ENCODE measurements at regions not wholly inside any gene's neighbourhood (a gene's known extent, or its start where the extent isn't known, plus 50 kb on each side); places are given as distances from the start of the nearest gene placed in this dataset. TPM values are rescaled to one million over a fixed set of nuclear protein-coding genes. Genes with fewer than 3 reads are reported as not detected.

DNA sequence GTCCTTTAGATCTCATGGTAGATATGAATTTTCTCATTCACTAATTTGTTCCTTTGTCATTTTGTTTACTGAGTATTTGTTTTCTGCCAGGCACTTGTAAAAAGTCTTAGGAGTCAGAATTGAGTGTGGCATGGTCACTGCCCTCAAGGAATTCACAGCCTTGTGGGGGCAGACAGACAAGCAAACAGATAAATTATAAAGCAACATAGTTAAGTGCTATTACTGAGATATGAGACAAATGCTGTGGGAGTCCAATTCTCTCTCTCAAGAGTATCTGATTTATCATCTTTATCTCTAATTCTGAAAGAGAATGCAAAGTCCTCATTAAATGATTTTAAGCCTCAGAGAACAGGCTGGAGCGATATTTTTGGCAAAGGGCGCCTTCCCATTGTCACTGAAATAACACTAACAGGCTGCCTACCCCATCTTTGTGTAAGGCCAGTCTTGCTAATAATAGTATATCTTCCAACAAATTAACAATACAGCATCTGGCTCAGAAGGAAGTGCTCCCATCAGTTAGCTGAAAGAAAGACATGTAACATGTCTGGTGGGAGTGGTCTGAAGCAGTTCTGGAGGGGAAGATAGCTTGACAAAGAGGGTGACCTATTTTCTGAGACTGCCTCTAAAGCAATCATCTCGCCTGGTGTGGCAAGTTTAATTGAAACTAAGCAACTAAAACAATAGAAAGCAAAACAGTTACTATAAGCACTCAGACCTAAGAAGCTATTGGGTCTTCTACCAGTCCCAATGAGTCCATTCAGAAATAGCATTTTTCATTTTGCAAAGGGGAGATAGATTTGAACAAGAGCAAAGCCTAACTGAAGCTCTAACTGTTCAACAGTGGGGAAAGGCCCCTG lies 61.5 kb upstream of the AMOT start:
- Histone ChIP-seq H3K9me3 (no peaks in the 10 kb centered on the region), H3K4me3 (no peak overlapping the region), H3K36me3 (no peaks in the 10 kb centered on the region), H3K27me3 (peaks cover 0 to 4% of the 10 kb centered on the region in 2 donors), H3K27ac (no peak overlapping the region), H3K4me1 (no peaks in the 10 kb centered on the region)
- DNase-seq (ENCODE audit: low spot score in 2 of 2), result no peak
- TF ChIP-seq, protein P1, sequence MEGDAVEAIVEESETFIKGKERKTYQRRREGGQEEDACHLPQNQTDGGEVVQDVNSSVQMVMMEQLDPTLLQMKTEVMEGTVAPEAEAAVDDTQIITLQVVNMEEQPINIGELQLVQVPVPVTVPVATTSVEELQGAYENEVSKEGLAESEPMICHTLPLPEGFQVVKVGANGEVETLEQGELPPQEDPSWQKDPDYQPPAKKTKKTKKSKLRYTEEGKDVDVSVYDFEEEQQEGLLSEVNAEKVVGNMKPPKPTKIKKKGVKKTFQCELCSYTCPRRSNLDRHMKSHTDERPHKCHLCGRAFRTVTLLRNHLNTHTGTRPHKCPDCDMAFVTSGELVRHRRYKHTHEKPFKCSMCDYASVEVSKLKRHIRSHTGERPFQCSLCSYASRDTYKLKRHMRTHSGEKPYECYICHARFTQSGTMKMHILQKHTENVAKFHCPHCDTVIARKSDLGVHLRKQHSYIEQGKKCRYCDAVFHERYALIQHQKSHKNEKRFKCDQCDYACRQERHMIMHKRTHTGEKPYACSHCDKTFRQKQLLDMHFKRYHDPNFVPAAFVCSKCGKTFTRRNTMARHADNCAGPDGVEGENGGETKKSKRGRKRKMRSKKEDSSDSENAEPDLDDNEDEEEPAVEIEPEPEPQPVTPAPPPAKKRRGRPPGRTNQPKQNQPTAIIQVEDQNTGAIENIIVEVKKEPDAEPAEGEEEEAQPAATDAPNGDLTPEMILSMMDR (IDR thresholded peaks at IDR 0.05), result no peak
- TF ChIP-seq POLR2A (IDR thresholded peaks at IDR 0.05) (no peak), EP300 (IDR thresholded peaks at IDR 0.05) (no peak)
- 73 to 79% methylated on average over 3 of the region's 3 CpGs for WGBS, 2 donors

DNA sequence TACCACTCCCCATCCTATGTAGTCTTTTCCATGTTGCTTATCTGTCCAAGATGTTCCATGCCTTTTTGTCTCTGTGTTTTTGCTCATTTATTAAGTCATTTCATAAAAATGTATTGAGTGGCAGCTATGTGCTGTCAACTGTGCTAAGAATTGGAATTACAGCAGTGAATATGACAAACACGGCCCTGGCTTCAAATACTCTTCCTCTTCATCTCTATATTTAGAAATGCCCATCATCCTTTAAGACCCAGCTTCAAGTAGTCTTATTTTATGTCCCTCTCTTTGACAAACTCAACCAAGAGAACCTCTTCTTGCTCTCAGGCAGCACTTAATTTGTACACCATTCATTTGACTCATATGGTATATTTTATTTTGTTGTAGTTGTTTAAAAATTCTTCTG lies 55.4 kb upstream of the AMOT start:
- TF ChIP-seq EP300 (IDR thresholded peaks at IDR 0.05) (no peak), POLR2A (IDR thresholded peaks at IDR 0.05) (no peak)
- TF ChIP-seq, protein P1 (IDR thresholded peaks at IDR 0.05), result no peak
- H3K36me3 ChIP-seq, result no peaks in the 10 kb centered on the region
- WGBS, 2 donors, result 68 to 74% methylated on average over 1 of the region's 1 CpG

More for the DNA sequence above, 55.4 kb upstream of the AMOT start:
- Histone ChIP-seq H3K27me3 (peaks cover 0 to 7% of the 10 kb centered on the region in 2 donors), H3K27ac (no peak overlapping the region), H3K4me3 (no peak overlapping the region), H3K9me3 (no peaks in the 10 kb centered on the region), H3K4me1 (no peaks in the 10 kb centered on the region)
- DNase-seq (ENCODE audit: low spot score in 2 of 2), result no peak

Small RNA genes in the stretch of these regions (small RNA-seq; reads per million reads assigned to genes)
- gene AL031183.1 (not detected), gene RF00012 (not detected), gene RF00088 (not detected), gene RN7SL93P (not detected), gene RNU1-57P (not detected), gene RNU6-1015P (not detected)

Data from tibial nerve (tissue), 4 donors.